Transverse colon (tissue), 4 donors: ENCODE measurements at regions not wholly inside any gene's neighbourhood (a gene's known extent, or its start where the extent isn't known, plus 50 kb on each side); places are given as distances from the start of the nearest gene placed in this dataset.

ENCODE experiments used
- DNase-seq: peaks from one replicate; pipeline ENCODE4 v3.0.0-alpha.2; 2019
- H3K27ac ChIP-seq, 4 donors: fragments of 200-600 bp; sonication (generic); 2 replicates each; pipeline ENCODE4 v1.5.1; 2016 to 2018; ENCODE audit warnings: inconsistent platforms in 4 of 4
- H3K27me3 ChIP-seq: fragments of 200-600 bp; sonication (generic); 2 replicates; pipeline ENCODE4 v1.5.1; 2017; ENCODE audit warnings: inconsistent platforms
- H3K36me3 ChIP-seq, 4 donors: fragments of 200-600 bp; sonication (generic); 2 replicates each; pipeline ENCODE4 v1.5.1; 2017 to 2019; ENCODE audit warnings: inconsistent platforms in 4 of 4
- H3K4me1 ChIP-seq, 4 donors: fragments of 200-600 bp; sonication (generic); 2 replicates each; pipeline ENCODE4 v1.5.1; 2017 to 2020; ENCODE audit warnings: inconsistent platforms in 4 of 4
- H3K4me3 ChIP-seq, 4 donors: fragments of 200-600 bp; sonication (generic); 1 replicate in 1 of 4; 2 replicates in 3 of 4; pipeline versions ENCODE4 v1.5.1 to v1.6.1; 2017 to 2019; ENCODE audit warnings: inconsistent platforms in 4 of 4
- H3K9me3 ChIP-seq, 2 donors: fragments of 200-600 bp; sonication (generic); 2 replicates each; pipeline ENCODE4 v1.5.1; 2017 to 2019; ENCODE audit warnings: inconsistent platforms in 2 of 2
- EP300 ChIP-seq: sonication (generic); formaldehyde crosslinking; IDR thresholded peaks from one replicate; pipeline ENCODE4 v1.6.1; 2017; ENCODE audit warnings: antibody characterized with exemption, low read depth
- POLR2A ChIP-seq: fragments of 450-650 bp; IDR thresholded peaks from one replicate; pipeline ENCODE4 v1.6.1; 2016; ENCODE audit warnings: antibody characterized with exemption, mild to moderate bottlenecking, moderate library complexity
- POLR2AphosphoS5 ChIP-seq, 3 donors: sonication (generic); formaldehyde crosslinking; IDR thresholded peaks; one replicate each; pipeline ENCODE4 v1.6.1; 2016; ENCODE audit warnings: antibody characterized with exemption in 3 of 3
- WGBS, 2 donors: methylation state at CpG; one replicate each; pipeline ENCODE4 v1.1.5; 2018; ENCODE audit warnings: low coverage in 1 of 2; 5-methylcytosine and 5-hydroxymethylcytosine counted together
- in situ Hi-C, 4 donors: fragments of 200-750 bp; cut with MboI; loops; one replicate each; pipeline versions ENCODE4 v1.15.0 to v1.15.1; 2017; ENCODE audit warnings: low sequenced_read_pairs in 3 of 4, low pct_ligation_motif_present in 1 of 4, low pct_unique_long_range_greater_than_20kb in 1 of 4
- intact Hi-C: fragments of 100-400 bp; cut with DNase I; formaldehyde crosslinking; loops from one replicate; pipeline ENCODE4 v1.15.1; 2023; ENCODE audit warnings: low total_unique reads
- TF ChIP-seq, protein P1 (sequence below), 5 experiments: fragments of 200-600 bp in 3 of 5; fragments of 450-650 bp in 2 of 5; sonication (generic) in 3 of 5; IDR thresholded peaks; 1 replicate in 2 of 5; 2 replicates in 3 of 5; pipeline ENCODE4 v1.5.1; 2016 to 2017; ENCODE audit warnings: antibody characterized with exemption in 5 of 5, inconsistent platforms in 3 of 5, mild to moderate bottlenecking in 2 of 5, moderate library complexity in 1 of 5

DNA sequence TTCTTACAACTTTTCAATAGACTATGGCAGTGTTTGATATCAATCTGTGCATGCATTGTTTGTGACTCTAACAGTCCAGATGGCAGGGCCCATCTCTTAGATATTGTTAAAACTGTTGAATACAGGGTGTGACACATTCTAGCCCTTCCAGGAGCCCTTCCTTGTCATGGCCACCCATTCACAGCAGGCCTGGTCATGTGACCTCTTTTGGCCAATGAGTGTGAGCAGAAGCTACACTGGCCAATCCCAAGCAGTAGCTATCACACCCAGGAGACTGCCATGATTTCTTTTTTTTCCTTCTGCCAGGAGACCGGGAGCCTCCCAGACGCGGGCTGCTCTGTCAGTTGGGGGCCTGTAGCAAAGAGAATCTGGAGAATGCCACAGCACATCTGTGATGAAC lies 655.4 kb upstream of the MKI67 start:
- TF ChIP-seq POLR2A (no peak), POLR2AphosphoS5 (IDR thresholded peaks at IDR 0.05) (no peak), EP300 (no peak)
- TF ChIP-seq, protein P1, sequence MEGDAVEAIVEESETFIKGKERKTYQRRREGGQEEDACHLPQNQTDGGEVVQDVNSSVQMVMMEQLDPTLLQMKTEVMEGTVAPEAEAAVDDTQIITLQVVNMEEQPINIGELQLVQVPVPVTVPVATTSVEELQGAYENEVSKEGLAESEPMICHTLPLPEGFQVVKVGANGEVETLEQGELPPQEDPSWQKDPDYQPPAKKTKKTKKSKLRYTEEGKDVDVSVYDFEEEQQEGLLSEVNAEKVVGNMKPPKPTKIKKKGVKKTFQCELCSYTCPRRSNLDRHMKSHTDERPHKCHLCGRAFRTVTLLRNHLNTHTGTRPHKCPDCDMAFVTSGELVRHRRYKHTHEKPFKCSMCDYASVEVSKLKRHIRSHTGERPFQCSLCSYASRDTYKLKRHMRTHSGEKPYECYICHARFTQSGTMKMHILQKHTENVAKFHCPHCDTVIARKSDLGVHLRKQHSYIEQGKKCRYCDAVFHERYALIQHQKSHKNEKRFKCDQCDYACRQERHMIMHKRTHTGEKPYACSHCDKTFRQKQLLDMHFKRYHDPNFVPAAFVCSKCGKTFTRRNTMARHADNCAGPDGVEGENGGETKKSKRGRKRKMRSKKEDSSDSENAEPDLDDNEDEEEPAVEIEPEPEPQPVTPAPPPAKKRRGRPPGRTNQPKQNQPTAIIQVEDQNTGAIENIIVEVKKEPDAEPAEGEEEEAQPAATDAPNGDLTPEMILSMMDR (IDR thresholded peaks at IDR 0.05): no peak
- 53% methylated on average over 3 of the region's 3 CpGs; no CpG with 5 or more reads in 1 of the 2 donors for WGBS, 2 donors
- DNase-seq: no peak
- Histone ChIP-seq H3K4me3 (no peak overlapping the region), H3K27me3 (no peaks in the 10 kb centered on the region), H3K4me1 (no peaks in the 10 kb centered on the region), H3K27ac (no peak overlapping the region), H3K9me3 (no peaks in the 10 kb centered on the region), H3K36me3 (no peaks in the 10 kb centered on the region)
- intact Hi-C loops (no loop called here), in situ Hi-C loops (no loop called here)

DNA sequence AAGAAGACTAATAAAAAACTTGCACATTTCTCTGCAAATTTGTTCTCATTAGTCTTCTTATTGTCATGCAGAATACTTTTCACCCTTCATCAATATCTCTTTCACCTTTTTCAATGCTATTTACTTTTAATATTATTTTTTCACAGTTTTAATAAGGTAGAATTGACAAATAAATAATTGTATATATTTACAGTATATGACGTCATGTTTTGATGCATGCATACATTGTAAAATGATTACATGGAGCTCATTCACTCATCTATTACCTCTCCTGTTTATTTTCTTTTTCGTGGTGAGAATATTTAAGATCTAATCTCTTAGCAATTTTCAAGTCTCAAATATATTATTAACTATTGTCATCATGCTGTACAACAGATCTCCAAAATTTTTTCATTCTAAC lies 658.2 kb upstream of the MKI67 start:
- in situ Hi-C loops: no loop called here
- no peaks in the 10 kb centered on the region for H3K9me3 ChIP-seq
- intact Hi-C loops: no loop called here
- no peaks in the 10 kb centered on the region for H3K4me1 ChIP-seq
- no peaks in the 10 kb centered on the region for H3K36me3 ChIP-seq
- no peak overlapping the region for H3K27ac ChIP-seq
- H3K4me3 ChIP-seq: no peak overlapping the region
- TF ChIP-seq POLR2AphosphoS5 (IDR thresholded peaks at IDR 0.05) (no peak), POLR2A (no peak), EP300 (no peak)
- TF ChIP-seq, protein P1 (IDR thresholded peaks at IDR 0.05): no peak
- DNase-seq: no peak
- 54 to 63% methylated on average over 2 of the region's 2 CpGs for WGBS, 2 donors
- H3K27me3 ChIP-seq: no peaks in the 10 kb centered on the region

- Histone ChIP-seq H3K36me3 (no peaks in the 10 kb centered on the region), H3K9me3 (no peaks in the 10 kb centered on the region), H3K27ac (no peak overlapping the region), H3K27me3 (no peaks in the 10 kb centered on the region), H3K4me1 (no peaks in the 10 kb centered on the region), H3K4me3 (no peak overlapping the region)
- intact Hi-C loops: no loop called here
- in situ Hi-C loops: no loop called here
- no peak for TF ChIP-seq POLR2AphosphoS5 (IDR thresholded peaks at IDR 0.05)
- WGBS, 2 donors: 81% methylated on average over 5 to 9 of the region's 9 CpGs
- DNase-seq: no peak
Measured at GRCh38 chr10:128792426-128793140, 666.4 kb upstream of the MKI67 start.

DNA sequence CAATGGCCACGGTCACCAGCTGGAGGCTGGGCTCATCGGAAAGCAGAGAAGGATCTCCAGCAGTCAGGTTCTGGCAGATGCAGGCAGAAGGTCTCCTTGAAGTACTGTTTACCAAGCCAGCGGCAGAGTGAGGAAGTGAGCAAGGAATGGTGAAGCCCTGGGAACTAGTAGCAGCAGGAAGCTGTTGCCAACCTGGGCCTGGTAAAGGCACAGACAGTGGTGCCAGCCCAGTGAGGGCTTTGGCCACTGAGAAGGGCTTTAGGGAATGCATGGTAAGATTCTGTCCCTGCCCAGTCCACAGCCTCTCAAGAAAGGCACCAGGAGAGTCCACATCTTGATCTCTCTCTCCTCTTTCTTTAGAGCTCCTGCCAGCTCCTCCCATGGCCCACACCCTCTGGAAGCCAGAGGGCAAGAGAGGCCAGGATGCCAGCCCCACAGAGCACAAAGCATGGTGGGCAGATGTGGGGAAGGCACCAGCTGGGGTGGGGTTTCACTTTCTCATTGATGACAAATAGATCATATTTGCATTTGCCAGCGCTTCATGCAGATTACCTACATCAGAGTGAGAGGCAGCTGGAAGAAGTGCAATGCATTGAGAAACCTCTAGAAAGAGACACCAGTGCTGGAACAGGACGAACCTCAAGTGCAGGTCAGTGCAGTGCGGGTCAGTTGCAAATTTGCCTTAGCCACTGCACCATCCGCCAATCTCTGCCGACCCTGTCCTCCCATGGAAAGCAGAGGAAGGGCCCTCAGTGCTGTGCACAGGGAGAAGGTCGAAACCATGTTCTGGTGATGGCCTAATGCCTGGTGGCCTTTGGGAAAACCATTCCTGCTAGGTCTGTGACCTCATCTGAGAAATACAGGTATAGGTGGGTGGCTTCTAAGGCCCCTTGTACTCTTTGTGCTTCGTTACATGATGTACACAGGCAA lies 667.8 kb upstream of the MKI67 start:
- H3K27ac ChIP-seq: no peak overlapping the region
- intact Hi-C loops (no loop called here), in situ Hi-C loops (no loop called here)
- no peak for DNase-seq
- no peaks in the 10 kb centered on the region for H3K36me3 ChIP-seq
- 82 to 91% methylated on average over 5 to 10 of the region's 10 CpGs for WGBS, 2 donors
- no peaks in the 10 kb centered on the region for H3K9me3 ChIP-seq
- no peaks in the 10 kb centered on the region for H3K27me3 ChIP-seq
- H3K4me3 ChIP-seq: no peak overlapping the region
- no peaks in the 10 kb centered on the region for H3K4me1 ChIP-seq
- TF ChIP-seq, protein P1 (IDR thresholded peaks at IDR 0.05): no peak
- TF ChIP-seq POLR2A (no peak), EP300 (no peak), POLR2AphosphoS5 (IDR thresholded peaks at IDR 0.05) (no peak)
